Activated CD4-positive, alpha-beta T cell treated with anti-CD3 and anti-CD28 coated beads, Interleukin-2, amount 10 ng/mL, durations not matched to agents 24 days and 14 days (primary cell): ENCODE measurements at regions not wholly inside any gene's neighbourhood (a gene's known extent, or its start where the extent isn't known, plus 50 kb on each side); places are given as distances from the start of the nearest gene placed in this dataset.

Source experiments
- DNase-seq: peaks from one replicate; pipeline ENCODE4 v3.0.0; 2022
- H3K27ac Mint-ChIP-seq: one replicate; pipeline ENCODE4 v1.8.0; 2022; ENCODE audit warnings: mild to moderate bottlenecking, mixed read lengths
- H3K27me3 Mint-ChIP-seq: one replicate; pipeline ENCODE4 v1.8.0; 2022; ENCODE audit warnings: mixed read lengths
- H3K36me3 Mint-ChIP-seq: one replicate; pipeline ENCODE4 v1.8.0; 2022; ENCODE audit warnings: low read depth, mild to moderate bottlenecking, mixed read lengths
- H3K4me1 Mint-ChIP-seq: one replicate; pipeline ENCODE4 v1.8.0; 2021; ENCODE audit warnings: mixed read lengths
- H3K4me3 Mint-ChIP-seq: one replicate; pipeline ENCODE4 v1.8.0; 2022; ENCODE audit warnings: mild to moderate bottlenecking, moderate library complexity, mixed read lengths
- H3K9me3 Mint-ChIP-seq: one replicate; pipeline ENCODE4 v1.8.0; 2021; ENCODE audit warnings: mixed read lengths
- intact Hi-C: fragments of 100-400 bp; cut with micrococcal nuclease; formaldehyde crosslinking; loops from one replicate; pipeline ENCODE4 v1.15.1; 2023

GRCh38 chr13:26966701-26967080, 204.9 kb downstream of the USP12 start:
- Mint-ChIP-seq H3K36me3 (no peaks in the 10 kb centered on the region), H3K27ac (no peak overlapping the region), H3K27me3 (no peaks in the 10 kb centered on the region), H3K4me3 (no peak overlapping the region), H3K4me1 (no peaks in the 10 kb centered on the region), H3K9me3 (no peaks in the 10 kb centered on the region)
- intact Hi-C loops, result no loop called here
- no peak for DNase-seq

DNA sequence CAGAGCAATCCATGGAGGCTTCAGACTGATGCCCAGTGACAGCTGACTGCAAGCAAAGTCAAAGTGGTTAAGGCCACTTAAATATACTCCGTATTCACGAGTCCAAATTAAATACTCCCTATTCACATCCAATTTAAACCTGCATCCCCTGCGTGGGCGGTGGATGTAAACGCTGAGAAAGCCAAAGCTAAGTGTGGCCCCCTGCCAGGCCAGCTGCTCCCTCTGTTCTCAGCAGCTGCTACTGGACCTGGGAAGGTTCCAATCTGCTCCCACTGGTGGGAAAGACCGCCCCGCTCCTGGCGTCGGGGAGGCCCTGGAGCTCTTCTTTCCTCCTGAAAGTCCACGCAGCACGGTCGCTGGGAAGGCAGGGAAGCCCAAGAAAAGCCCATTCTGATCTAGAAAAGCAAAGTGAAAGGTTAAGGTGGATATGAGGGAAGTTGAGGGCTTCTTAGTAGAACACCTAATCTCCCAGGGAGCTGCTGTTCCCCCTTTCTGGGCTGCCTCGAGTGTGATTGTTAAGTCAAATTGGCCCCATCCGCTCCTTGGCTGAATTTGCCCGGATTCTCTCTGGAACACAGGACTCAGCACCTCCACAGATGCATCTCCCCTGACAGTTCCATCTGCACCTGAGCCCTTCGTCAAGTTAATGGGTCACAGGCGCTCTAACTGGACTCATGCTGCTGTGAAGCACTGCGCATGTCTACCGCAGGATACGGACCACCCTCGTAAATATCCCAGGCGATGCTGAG, 205.5 kb downstream of the USP12 start:
- Mint-ChIP-seq H3K36me3 (no peaks in the 10 kb centered on the region), H3K9me3 (no peaks in the 10 kb centered on the region), H3K27me3 (no peaks in the 10 kb centered on the region), H3K27ac (no peak overlapping the region), H3K4me1 (no peaks in the 10 kb centered on the region), H3K4me3 (no peak overlapping the region)
- intact Hi-C loops, result no loop called here
- DNase-seq, result no peak

DNA sequence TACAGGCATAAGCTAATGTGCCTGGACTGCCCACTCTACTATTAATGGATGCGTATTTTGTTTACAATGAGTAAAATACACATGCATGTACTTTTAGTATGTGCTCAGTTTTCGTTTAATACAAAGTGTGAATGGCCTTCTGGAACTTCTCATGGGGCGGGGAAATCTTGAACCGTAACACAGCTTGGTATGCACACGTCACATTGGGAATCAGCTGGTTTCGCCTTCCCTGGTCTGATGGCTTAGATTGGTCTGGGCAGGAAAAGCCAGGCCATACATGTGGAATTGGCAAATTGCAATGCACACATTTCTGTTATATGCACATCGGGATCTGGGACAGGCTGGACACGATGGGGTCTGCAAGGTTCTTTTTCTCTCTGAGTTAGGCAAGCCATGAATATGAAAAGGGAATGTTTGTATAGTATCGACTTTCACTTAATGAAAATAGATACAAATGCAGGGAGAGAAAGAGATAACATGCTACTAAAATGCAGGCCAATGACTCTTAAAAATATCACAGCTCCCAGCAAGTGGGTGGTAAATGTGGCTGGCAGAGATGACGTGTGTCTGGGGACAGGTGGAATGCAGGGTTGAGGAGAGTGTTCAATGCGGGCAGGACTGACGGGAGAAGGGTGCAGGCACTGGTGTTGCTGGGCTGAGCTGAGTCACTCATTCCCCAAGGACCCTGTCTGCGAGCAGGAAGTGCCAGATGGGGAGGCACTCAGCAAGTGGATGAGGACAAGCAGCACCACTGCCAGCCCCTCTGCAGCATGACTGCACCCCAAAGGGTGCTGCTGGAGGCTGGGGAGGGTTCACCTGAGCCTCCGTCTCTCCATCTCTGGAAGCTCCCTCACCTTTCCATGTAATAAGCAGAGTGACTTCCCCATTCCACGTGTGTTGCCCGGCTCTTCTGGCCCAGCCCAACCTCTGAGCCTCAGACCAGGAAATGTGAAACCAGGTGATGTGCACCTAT, 204.0 kb upstream of the GPR12 start:
- H3K9me3 Mint-ChIP-seq, result no peaks in the 10 kb centered on the region
- intact Hi-C loops, result no loop called here
- no peaks in the 10 kb centered on the region for H3K4me1 Mint-ChIP-seq
- no peak overlapping the region for H3K27ac Mint-ChIP-seq
- H3K4me3 Mint-ChIP-seq, result no peak overlapping the region
- no peaks in the 10 kb centered on the region for H3K36me3 Mint-ChIP-seq
- no peaks in the 10 kb centered on the region for H3K27me3 Mint-ChIP-seq
- no peak for DNase-seq

DNA sequence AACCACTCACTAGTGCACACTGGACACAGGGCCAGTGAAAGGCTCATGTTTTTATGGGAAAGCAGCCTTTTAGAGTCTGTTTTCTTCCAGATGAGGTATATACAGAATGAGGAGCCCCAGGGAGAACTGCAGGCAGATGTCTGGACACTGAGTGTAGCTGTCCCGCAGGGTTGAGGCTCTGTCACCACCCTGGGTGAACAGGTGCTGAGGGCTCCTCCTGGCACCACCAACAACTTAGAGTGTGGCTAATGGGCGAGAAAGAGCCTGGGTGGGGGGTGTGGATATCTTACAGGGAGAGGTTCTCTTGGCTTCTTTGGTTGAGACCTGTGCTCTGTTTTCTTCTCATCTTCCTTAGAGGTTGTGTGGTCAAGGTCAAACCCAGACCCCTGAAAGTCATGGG, 202.1 kb upstream of the GPR12 start:
- H3K36me3 Mint-ChIP-seq, result no peaks in the 10 kb centered on the region
- H3K4me1 Mint-ChIP-seq, result no peaks in the 10 kb centered on the region
- no peak overlapping the region for H3K4me3 Mint-ChIP-seq
- intact Hi-C loops, result no loop called here
- DNase-seq, result no peak
- H3K27me3 Mint-ChIP-seq, result no peaks in the 10 kb centered on the region
- H3K9me3 Mint-ChIP-seq, result no peaks in the 10 kb centered on the region
- H3K27ac Mint-ChIP-seq, result no peak overlapping the region

GRCh38 chr13:26961890-26962615, 201.5 kb upstream of the GPR12 start:
- Mint-ChIP-seq H3K4me3 (no peak overlapping the region), H3K9me3 (no peaks in the 10 kb centered on the region), H3K36me3 (no peaks in the 10 kb centered on the region), H3K27me3 (peaks cover 3% of the 10 kb centered on the region), H3K4me1 (no peaks in the 10 kb centered on the region), H3K27ac (no peak overlapping the region)
- intact Hi-C loops, result no loop called here
- no peak for DNase-seq

DNA sequence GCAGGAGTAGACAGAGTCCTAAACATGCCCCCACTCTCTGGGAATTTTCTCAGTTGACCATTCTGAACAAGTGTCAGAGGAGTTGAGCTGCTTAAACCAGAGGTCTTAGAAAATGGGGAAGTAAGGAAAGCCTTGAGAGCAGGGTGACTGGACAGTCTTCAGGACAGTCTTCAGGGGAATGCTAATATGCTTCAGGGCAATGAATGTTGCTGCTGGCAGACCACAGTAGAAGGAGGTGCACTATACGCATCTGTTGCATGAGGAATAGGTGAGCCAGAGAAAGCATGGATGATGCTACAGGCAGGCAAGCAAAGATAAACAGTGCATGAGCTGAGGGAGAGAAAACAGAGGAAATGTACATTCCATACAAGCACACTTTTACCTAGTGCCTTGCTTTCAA, 196.6 kb upstream of the GPR12 start:
- intact Hi-C loops, result no loop called here
- Mint-ChIP-seq H3K36me3 (no peaks in the 10 kb centered on the region), H3K4me1 (no peaks in the 10 kb centered on the region), H3K9me3 (no peaks in the 10 kb centered on the region), H3K27ac (no peak overlapping the region), H3K27me3 (peaks cover 6% of the 10 kb centered on the region), H3K4me3 (no peak overlapping the region)
- DNase-seq, result no peak

DNA sequence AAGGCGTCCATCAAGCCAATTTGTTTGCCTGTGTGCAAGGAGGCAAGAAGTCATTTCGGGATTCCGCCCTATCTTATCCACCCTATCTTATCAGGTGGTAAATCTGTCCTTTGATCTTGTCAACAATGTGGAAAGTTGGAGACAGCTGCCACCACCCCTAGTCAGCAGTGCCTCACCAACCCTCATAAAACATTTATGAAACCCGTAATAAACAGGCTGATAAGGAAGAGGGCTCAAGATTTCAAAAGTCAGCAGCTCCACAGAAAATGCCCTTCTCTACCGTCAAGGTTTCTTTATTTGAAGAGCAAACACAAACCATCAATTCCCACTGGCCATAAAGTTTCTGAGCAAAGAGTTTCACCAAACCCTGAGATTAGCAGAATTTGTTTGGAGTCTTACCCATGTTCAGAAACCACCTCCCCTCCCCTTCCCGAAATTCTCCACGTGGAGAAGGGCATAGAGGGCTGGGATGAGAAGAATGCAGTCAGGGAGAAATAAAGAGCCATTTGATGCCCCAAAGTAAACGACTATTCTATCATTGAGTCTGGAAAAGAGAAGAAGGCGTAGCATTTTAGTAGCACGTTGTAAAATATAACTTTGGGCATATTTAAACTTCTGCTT, 196.0 kb upstream of the GPR12 start:
- no peak overlapping the region for H3K4me3 Mint-ChIP-seq
- no peak overlapping the region for H3K27ac Mint-ChIP-seq
- peaks cover 6% of the 10 kb centered on the region for H3K27me3 Mint-ChIP-seq
- DNase-seq, result no peak
- H3K4me1 Mint-ChIP-seq, result no peaks in the 10 kb centered on the region
- no peaks in the 10 kb centered on the region for H3K36me3 Mint-ChIP-seq
- intact Hi-C loops, result no loop called here
- no peaks in the 10 kb centered on the region for H3K9me3 Mint-ChIP-seq

DNA sequence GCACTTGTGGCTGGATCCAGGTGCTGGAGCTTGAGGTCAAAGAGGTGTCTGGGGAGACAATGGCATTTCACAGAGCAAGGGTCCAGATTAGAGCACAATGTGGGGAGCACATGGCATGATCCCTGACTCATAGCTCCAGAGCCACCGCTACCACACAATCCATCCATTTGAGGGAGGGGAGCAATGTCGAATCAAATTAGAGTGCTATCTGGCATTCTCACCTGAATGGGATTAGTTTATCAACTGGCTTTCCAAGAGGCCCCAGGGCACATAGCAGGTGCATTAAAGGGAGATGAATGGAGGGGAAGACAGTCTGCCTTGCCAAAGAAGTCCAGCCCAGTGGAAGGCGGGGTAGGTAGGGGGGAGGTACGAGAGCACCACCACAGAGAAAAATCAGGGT, 194.4 kb upstream of the GPR12 start:
- intact Hi-C loops, result no loop called here
- no peak overlapping the region for H3K4me3 Mint-ChIP-seq

GRCh38 chr13:26953291-26953690, 192.7 kb upstream of the GPR12 start:
- Mint-ChIP-seq H3K36me3 (no peaks in the 10 kb centered on the region), H3K4me3 (no peak overlapping the region), H3K9me3 (no peaks in the 10 kb centered on the region), H3K4me1 (no peaks in the 10 kb centered on the region), H3K27ac (no peak overlapping the region), H3K27me3 (peaks cover 6% of the 10 kb centered on the region)
- intact Hi-C loops, result no loop called here
- no peak for DNase-seq

More for the DNA sequence above, 194.4 kb upstream of the GPR12 start:
- Mint-ChIP-seq H3K27me3 (peaks cover 6% of the 10 kb centered on the region), H3K36me3 (no peaks in the 10 kb centered on the region), H3K27ac (no peak overlapping the region), H3K9me3 (no peaks in the 10 kb centered on the region), H3K4me1 (no peaks in the 10 kb centered on the region)
- no peak for DNase-seq

DNA sequence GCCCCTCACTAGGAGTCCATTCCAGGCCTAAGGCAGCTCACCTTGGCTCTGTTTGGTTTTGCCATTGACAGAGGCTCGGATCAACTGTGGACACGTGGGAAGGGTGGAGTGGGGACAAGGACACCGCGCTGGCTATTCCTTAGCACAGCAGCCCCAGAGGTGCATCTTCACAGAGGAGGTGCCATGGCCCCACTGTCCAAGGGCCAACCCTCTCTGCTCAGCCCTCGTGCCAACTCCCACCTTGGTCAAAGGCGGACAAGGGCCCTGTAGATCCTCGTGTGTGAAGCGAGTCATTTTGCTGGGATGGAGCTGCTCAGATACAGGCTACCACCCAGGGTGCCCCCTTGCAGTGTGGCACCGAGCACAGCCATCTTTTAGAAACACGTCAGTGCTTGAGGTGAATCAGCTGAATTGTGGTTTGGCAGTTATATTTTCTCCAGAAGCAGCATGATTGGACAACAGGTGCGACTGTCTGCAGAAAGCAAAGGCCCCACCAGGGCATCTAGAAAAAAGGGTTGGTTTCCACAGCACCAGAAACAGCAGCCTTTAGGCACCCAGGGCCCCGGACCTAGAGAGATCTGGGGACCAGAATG, 192.1 kb upstream of the GPR12 start:
- no peaks in the 10 kb centered on the region for H3K4me1 Mint-ChIP-seq
- no peak for DNase-seq

DNA sequence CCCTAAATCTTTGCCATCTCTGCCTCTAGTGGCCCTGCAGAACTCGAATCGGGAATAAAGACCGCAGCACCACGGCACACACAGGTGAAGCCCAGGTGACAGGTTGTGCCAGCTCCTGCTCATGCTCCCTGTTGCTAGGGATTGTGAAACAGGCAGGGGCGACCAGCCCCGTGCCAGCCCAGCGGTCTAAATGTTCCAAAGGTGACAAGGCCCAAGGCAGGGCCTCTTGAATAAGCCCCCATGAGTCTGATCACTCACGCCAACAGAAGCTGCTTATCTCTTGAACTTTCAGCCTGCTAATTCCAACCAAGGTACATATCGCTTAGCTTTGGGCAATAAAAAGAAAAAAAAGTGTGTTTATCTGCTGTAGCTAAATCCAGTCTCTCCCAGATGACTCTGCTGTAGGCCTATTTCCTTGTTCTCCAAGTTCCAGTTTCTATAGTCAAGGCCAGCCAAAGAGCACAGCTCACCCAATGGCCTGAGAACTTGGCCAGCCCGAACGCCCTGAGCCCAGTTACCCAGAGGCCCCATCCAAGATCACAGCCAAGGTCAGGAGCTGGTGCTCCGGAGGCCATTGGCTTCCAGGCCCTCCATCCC, 191.1 kb upstream of the GPR12 start:
- H3K27ac Mint-ChIP-seq, result no peak overlapping the region

More for the DNA sequence above, 192.1 kb upstream of the GPR12 start:
- no peaks in the 10 kb centered on the region for H3K36me3 Mint-ChIP-seq
- no peak overlapping the region for H3K27ac Mint-ChIP-seq
- intact Hi-C loops, result no loop called here
- no peak overlapping the region for H3K4me3 Mint-ChIP-seq
- peaks cover 6% of the 10 kb centered on the region for H3K27me3 Mint-ChIP-seq
- H3K9me3 Mint-ChIP-seq, result no peaks in the 10 kb centered on the region

DNA sequence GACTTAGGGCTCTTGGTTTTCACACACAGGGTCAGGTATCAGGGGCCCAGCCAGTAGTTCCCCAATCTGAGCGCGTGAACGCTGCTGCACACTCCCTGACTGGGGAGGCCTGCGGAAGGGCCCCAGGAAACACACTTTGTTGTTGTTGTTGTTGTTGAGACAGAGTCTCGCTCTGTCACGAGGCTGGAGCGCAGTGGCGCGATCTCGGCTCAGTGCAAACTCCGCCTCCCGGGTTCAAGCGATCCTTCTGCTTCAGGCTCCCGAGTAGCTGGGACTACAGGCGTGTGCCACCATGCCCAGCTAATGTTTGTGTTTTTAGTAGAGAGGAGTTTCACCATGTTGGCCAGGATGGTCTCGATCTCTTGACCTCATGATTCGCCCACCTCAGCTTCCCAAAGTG, 190.4 kb upstream of the GPR12 start:
- no peaks in the 10 kb centered on the region for H3K36me3 Mint-ChIP-seq
- H3K27me3 Mint-ChIP-seq, result peaks cover 2% of the 10 kb centered on the region
- no peaks in the 10 kb centered on the region for H3K9me3 Mint-ChIP-seq
- no peaks in the 10 kb centered on the region for H3K4me1 Mint-ChIP-seq
- H3K27ac Mint-ChIP-seq, result no peak overlapping the region
- no peak overlapping the region for H3K4me3 Mint-ChIP-seq
- DNase-seq, result no peak
- intact Hi-C loops, result no loop called here

More for the DNA sequence above, 191.1 kb upstream of the GPR12 start:
- no peaks in the 10 kb centered on the region for H3K36me3 Mint-ChIP-seq
- intact Hi-C loops, result no loop called here
- no peak for DNase-seq
- H3K9me3 Mint-ChIP-seq, result no peaks in the 10 kb centered on the region
- no peaks in the 10 kb centered on the region for H3K4me1 Mint-ChIP-seq
- H3K4me3 Mint-ChIP-seq, result no peak overlapping the region
- H3K27me3 Mint-ChIP-seq, result peaks cover 2% of the 10 kb centered on the region

DNA sequence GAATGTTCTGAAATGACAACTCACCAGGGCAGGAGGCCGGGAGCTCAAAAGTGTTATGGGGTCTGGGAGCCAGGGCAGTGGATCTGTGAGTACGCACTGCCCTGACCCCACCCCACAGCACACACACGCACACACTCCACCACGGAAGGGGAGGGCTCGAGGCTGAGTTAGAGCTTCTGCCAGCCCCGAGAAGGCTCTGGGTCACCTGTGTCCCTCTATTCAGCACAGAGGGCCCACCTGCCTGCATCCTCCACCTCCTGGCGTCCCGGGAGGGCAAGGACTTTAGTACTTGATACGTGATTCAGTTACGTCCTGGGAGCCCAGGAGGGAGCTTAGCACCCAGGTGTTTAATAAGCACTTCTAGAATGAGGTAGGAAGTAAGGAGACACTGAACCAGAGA, 190.0 kb upstream of the GPR12 start:
- no peaks in the 10 kb centered on the region for H3K36me3 Mint-ChIP-seq
- intact Hi-C loops, result no loop called here

More for the DNA sequence above, 190.0 kb upstream of the GPR12 start:
- H3K9me3 Mint-ChIP-seq, result no peaks in the 10 kb centered on the region
- no peak overlapping the region for H3K4me3 Mint-ChIP-seq
- H3K4me1 Mint-ChIP-seq, result no peaks in the 10 kb centered on the region
- peaks cover 3% of the 10 kb centered on the region for H3K27me3 Mint-ChIP-seq
- no peak overlapping the region for H3K27ac Mint-ChIP-seq
- DNase-seq, result no peak
